GM23248 (cell line): ENCODE measurements at regions not wholly inside any gene's neighbourhood (a gene's known extent, or its start where the extent isn't known, plus 50 kb on each side); places are given as distances from the start of the nearest gene placed in this dataset.

Source experiments
- EZH2 ChIP-seq: fragments of 200-600 bp; sonication (generic); IDR thresholded peaks from 2 replicates; pipeline ENCODE4 v1.6.1; 2018; ENCODE audit warnings: antibody characterized with exemption, mild to moderate bottlenecking; ENCODE audit not compliant: insufficient read depth, poor library complexity, severe bottlenecking
- EZH2phosphoT487 ChIP-seq: fragments of 200-600 bp; sonication (generic); IDR thresholded peaks from 2 replicates; pipeline ENCODE4 v1.6.1; 2018; ENCODE audit warnings: antibody characterized with exemption, moderate library complexity, mild to moderate bottlenecking, low read depth; ENCODE audit not compliant: insufficient read depth

DNA sequence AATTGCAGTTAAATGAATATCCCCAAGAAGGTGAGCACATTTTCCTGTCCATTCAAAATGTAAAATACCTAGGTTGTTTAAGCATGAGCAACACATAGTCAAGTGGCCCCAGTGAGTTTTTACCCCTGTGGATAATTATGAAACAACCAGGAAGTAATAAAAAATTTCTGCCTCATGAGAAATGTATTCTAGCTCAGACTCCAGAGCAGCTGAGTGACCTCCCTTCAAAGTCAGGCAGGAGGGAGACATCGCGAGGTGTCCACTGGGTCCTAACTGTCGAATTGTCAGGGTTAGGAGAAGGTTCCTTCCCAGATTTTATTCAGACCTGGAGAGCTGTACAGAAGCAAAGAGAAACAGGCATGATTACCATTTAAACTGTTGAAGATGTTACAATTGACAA lies 416.6 kb upstream of the SMIM21 start:
- TF ChIP-seq EZH2, result no peak
- TF ChIP-seq EZH2phosphoT487, result no peak
